SJCRH30 (cell line): ENCODE measurements at regions not wholly inside any gene's neighbourhood (a gene's known extent, or its start where the extent isn't known, plus 50 kb on each side); places are given as distances from the start of the nearest gene placed in this dataset.
A peak's percentile ranks its signal among the peaks of the same experiment; 100 is the strongest.

Experiments used
- DNase-seq, 2 experiments: peaks; one replicate each; pipeline ENCODE4 v3.0.0-alpha.2; 2015 to 2020
- H3K27ac ChIP-seq: fragments of 250-450 bp; sonication (Bioruptor Pico); 2 replicates; pipeline ENCODE4 v1.5.1; 2020; ENCODE audit warnings: mild to moderate bottlenecking, moderate library complexity
- H3K27me3 ChIP-seq: fragments of 250-450 bp; sonication (Bioruptor Pico); 2 replicates; pipeline ENCODE4 v1.5.1; 2020; ENCODE audit warnings: mild to moderate bottlenecking, moderate library complexity
- H3K36me3 ChIP-seq: fragments of 250-450 bp; sonication (Bioruptor Pico); 2 replicates; pipeline ENCODE4 v1.5.1; 2020; ENCODE audit warnings: mild to moderate bottlenecking, moderate library complexity
- H3K4me1 ChIP-seq: fragments of 250-450 bp; sonication (Bioruptor Pico); 2 replicates; pipeline ENCODE4 v1.5.1; 2020; ENCODE audit warnings: mild to moderate bottlenecking, moderate library complexity
- H3K4me3 ChIP-seq: fragments of 250-450 bp; sonication (Bioruptor Pico); 2 replicates; pipeline ENCODE4 v1.5.1; 2020; ENCODE audit warnings: mild to moderate bottlenecking, moderate library complexity
- H3K9me3 ChIP-seq: fragments of 250-450 bp; sonication (Bioruptor Pico); replicated peaks from 2 replicates; pipeline ENCODE4 v1.5.1; 2020; ENCODE audit warnings: mild to moderate bottlenecking, moderate library complexity

- Histone ChIP-seq H3K27me3 (peaks cover 9% of the 10 kb centered on the region; the same call in 1 of the 2 replicates), H3K36me3 (no peaks in the 10 kb centered on the region), H3K27ac (no peak overlapping the region), H3K4me1 (no peaks in the 10 kb centered on the region), H3K9me3 (no peaks in the 10 kb centered on the region), H3K4me3 (no peak overlapping the region)
- DNase-seq: no peak
Measured at GRCh38 chr3:127477396-127477795, 113.1 kb downstream of the TPRA1 start.

GRCh38 chr3:127476936-127477335, 113.6 kb downstream of the TPRA1 start:
- no peak for DNase-seq
- H3K4me1 ChIP-seq: no peaks in the 10 kb centered on the region
- peaks cover 9% of the 10 kb centered on the region; the same call in 1 of the 2 replicates for H3K27me3 ChIP-seq

GRCh38 chr3:127475975-127476705, 114.4 kb downstream of the TPRA1 start:
- H3K36me3 ChIP-seq: no peaks in the 10 kb centered on the region
- no peaks in the 10 kb centered on the region for H3K9me3 ChIP-seq
- DNase-seq: no peak
- peaks cover 9% of the 10 kb centered on the region; the same call in 1 of the 2 replicates for H3K27me3 ChIP-seq
- no peak overlapping the region for H3K4me3 ChIP-seq
- H3K27ac ChIP-seq: no peak overlapping the region
- H3K4me1 ChIP-seq: no peaks in the 10 kb centered on the region

More at GRCh38 chr3:127476936-127477335, 113.6 kb downstream of the TPRA1 start:
- Histone ChIP-seq H3K27ac (no peak overlapping the region), H3K36me3 (no peaks in the 10 kb centered on the region), H3K4me3 (no peak overlapping the region), H3K9me3 (no peaks in the 10 kb centered on the region)

GRCh38 chr3:127475391-127475790, 115.1 kb downstream of the TPRA1 start:
- no peak for DNase-seq
- peaks cover 9% of the 10 kb centered on the region; the same call in 1 of the 2 replicates for H3K27me3 ChIP-seq

GRCh38 chr3:127473244-127474024, 117.1 kb downstream of the TPRA1 start:
- Histone ChIP-seq H3K36me3 (no peaks in the 10 kb centered on the region), H3K9me3 (no peaks in the 10 kb centered on the region), H3K4me3 (no peak overlapping the region), H3K27ac (no peak overlapping the region), H3K4me1 (no peaks in the 10 kb centered on the region), H3K27me3 (peaks cover 6% of the 10 kb centered on the region; the same call in 1 of the 2 replicates)
- DNase-seq: peak in 1 of 2 experiments; percentile 35

More at GRCh38 chr3:127475391-127475790, 115.1 kb downstream of the TPRA1 start:
- no peaks in the 10 kb centered on the region for H3K4me1 ChIP-seq
- H3K36me3 ChIP-seq: no peaks in the 10 kb centered on the region
- H3K9me3 ChIP-seq: no peaks in the 10 kb centered on the region
- H3K27ac ChIP-seq: no peak overlapping the region
- no peak overlapping the region for H3K4me3 ChIP-seq

- Histone ChIP-seq H3K4me1 (no peaks in the 10 kb centered on the region), H3K27me3 (peaks cover 3% of the 10 kb centered on the region; the same call in 1 of the 2 replicates), H3K36me3 (no peaks in the 10 kb centered on the region), H3K27ac (no peak overlapping the region), H3K9me3 (no peaks in the 10 kb centered on the region), H3K4me3 (no peak overlapping the region)
- DNase-seq: no peak
Measured at GRCh38 chr3:127472506-127472905, 118.0 kb downstream of the TPRA1 start.

- H3K4me1 ChIP-seq: no peaks in the 10 kb centered on the region
- H3K27ac ChIP-seq: no peak overlapping the region
- no peak overlapping the region for H3K4me3 ChIP-seq
- no peaks in the 10 kb centered on the region for H3K9me3 ChIP-seq
- no peaks in the 10 kb centered on the region for H3K36me3 ChIP-seq
- no peak for DNase-seq
- no peaks in the 10 kb centered on the region for H3K27me3 ChIP-seq
Measured at GRCh38 chr3:127471142-127471541, 119.4 kb downstream of the TPRA1 start.

- H3K27me3 ChIP-seq: no peaks in the 10 kb centered on the region
- DNase-seq: peak in 1 of 2 experiments; percentile 8
- H3K36me3 ChIP-seq: no peaks in the 10 kb centered on the region
- no peaks in the 10 kb centered on the region for H3K4me1 ChIP-seq
- H3K4me3 ChIP-seq: no peak overlapping the region
- no peak overlapping the region for H3K27ac ChIP-seq
- H3K9me3 ChIP-seq: no peaks in the 10 kb centered on the region
Measured at GRCh38 chr3:127469760-127470159, 120.8 kb downstream of the TPRA1 start.

GRCh38 chr3:127467391-127467790, 123.1 kb downstream of the TPRA1 start:
- H3K4me1 ChIP-seq: no peaks in the 10 kb centered on the region
- H3K4me3 ChIP-seq: no peak overlapping the region
- H3K9me3 ChIP-seq: no peaks in the 10 kb centered on the region
- no peak for DNase-seq
- H3K36me3 ChIP-seq: no peaks in the 10 kb centered on the region
- no peaks in the 10 kb centered on the region for H3K27me3 ChIP-seq
- no peak overlapping the region for H3K27ac ChIP-seq

GRCh38 chr3:127464642-127465041, 125.9 kb downstream of the TPRA1 start:
- H3K4me3 ChIP-seq: no peak overlapping the region
- H3K27me3 ChIP-seq: no peaks in the 10 kb centered on the region
- DNase-seq: no peak
- no peaks in the 10 kb centered on the region for H3K9me3 ChIP-seq
- no peaks in the 10 kb centered on the region for H3K4me1 ChIP-seq
- no peak overlapping the region for H3K27ac ChIP-seq
- no peaks in the 10 kb centered on the region for H3K36me3 ChIP-seq

- no peaks in the 10 kb centered on the region for H3K36me3 ChIP-seq
- H3K27ac ChIP-seq: no peak overlapping the region
- no peak for DNase-seq
- no peaks in the 10 kb centered on the region for H3K4me1 ChIP-seq
- H3K4me3 ChIP-seq: no peak overlapping the region
- H3K9me3 ChIP-seq: no peaks in the 10 kb centered on the region
- no peaks in the 10 kb centered on the region for H3K27me3 ChIP-seq
Measured at GRCh38 chr3:127462111-127462655, 128.3 kb downstream of the TPRA1 start.

GRCh38 chr3:127461286-127461910, 129.1 kb downstream of the TPRA1 start:
- peaks cover 2% of the 10 kb centered on the region; the same call in 1 of the 2 replicates for H3K27me3 ChIP-seq
- DNase-seq: no peak
- H3K27ac ChIP-seq: no peak overlapping the region
- no peaks in the 10 kb centered on the region for H3K4me1 ChIP-seq
- H3K9me3 ChIP-seq: no peaks in the 10 kb centered on the region
- no peaks in the 10 kb centered on the region for H3K36me3 ChIP-seq
- no peak overlapping the region for H3K4me3 ChIP-seq

GRCh38 chr3:127459891-127460290, 130.6 kb downstream of the TPRA1 start:
- Histone ChIP-seq H3K4me3 (no peak overlapping the region), H3K36me3 (no peaks in the 10 kb centered on the region), H3K27ac (no peak overlapping the region), H3K4me1 (no peaks in the 10 kb centered on the region), H3K27me3 (peaks cover 15% of the 10 kb centered on the region), H3K9me3 (no peaks in the 10 kb centered on the region)
- DNase-seq: no peak

- Histone ChIP-seq H3K36me3 (no peaks in the 10 kb centered on the region), H3K27ac (no peak overlapping the region), H3K9me3 (no peaks in the 10 kb centered on the region), H3K4me1 (no peaks in the 10 kb centered on the region), H3K27me3 (peaks cover 21% of the 10 kb centered on the region), H3K4me3 (no peak overlapping the region)
- DNase-seq: peak; percentile 50 to 73
Measured at GRCh38 chr3:127458696-127459604, 131.6 kb downstream of the TPRA1 start.
